ENCODE measurements at regions not wholly inside any gene's neighbourhood (a gene's known extent, or its start where the extent isn't known, plus 50 kb on each side); places are given as distances from the start of the nearest gene placed in this dataset.

DNA sequence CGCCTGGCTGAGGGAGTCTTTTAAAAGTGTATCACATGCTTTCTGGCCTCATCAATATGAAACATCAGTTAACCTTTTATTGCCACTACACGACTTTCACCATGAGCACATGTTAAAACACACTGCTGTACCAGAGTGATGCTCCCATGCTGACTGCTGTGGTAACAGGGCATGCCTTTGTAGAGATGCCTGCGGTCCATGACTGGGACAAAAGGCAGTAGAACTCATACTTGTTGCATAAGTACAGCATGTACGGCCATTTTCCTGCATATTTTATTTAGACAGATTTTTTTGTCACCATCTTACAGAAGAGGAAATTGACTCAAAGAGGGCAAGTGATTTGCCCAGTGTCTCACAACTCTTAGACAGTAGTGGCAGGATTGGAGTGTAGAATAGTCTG, 105.7 kb upstream of the ADAMTSL1 start:
- H3K36me3 ChIP-seq (ENCODE audit: control insufficient read depth in 2 of 2, extremely low read depth in 1 of 2, insufficient read depth in 2 of 2, low read length in 2 of 2): no peaks in the 10 kb centered on the region

More for the DNA sequence above, 105.7 kb upstream of the ADAMTSL1 start:
- Histone ChIP-seq H3K9me3 (replicated peaks; ENCODE audit: control insufficient read depth, insufficient read depth, low read length) (no peaks in the 10 kb centered on the region), H3K9me1 (replicated peaks; ENCODE audit: control insufficient read depth, extremely low read depth, insufficient read depth, low read length) (no peaks in the 10 kb centered on the region), H4K20me1 (replicated peaks; ENCODE audit: control insufficient read depth, extremely low read depth, insufficient read depth, low read length) (no peaks in the 10 kb centered on the region), H3K27me3 (ENCODE audit: control insufficient read depth in 2 of 2, insufficient read depth in 2 of 2, low read length in 2 of 2) (no peaks in the 10 kb centered on the region), H3K4me1 (ENCODE audit: control insufficient read depth, extremely low read depth, insufficient read depth, low read length) (no peaks in the 10 kb centered on the region), H3K79me2 (ENCODE audit: control insufficient read depth, insufficient read depth, low read length) (no peaks in the 10 kb centered on the region), H3K27ac (ENCODE audit: insufficient read depth, low read depth, low read length) (no peak overlapping the region), H2AFZ (ENCODE audit: low read depth, low read length) (peak overlapping the region; percentile 53), H3K4me2 (ENCODE audit: insufficient read depth, low read length) (no peak overlapping the region), H3K9ac (replicated peaks; ENCODE audit: extremely low read depth, insufficient read depth, low read length) (no peak overlapping the region), H3K4me3 (replicated peaks in 1 of 3; ENCODE audit: insufficient read depth in 1 of 3, low read depth in 1 of 3, low read length in 3 of 3) (no peak overlapping the region)
- CTCF ChIA-PET: interaction anchor here (1.4 kb wide), 1 partner anchor 11 kb away, joined by 3 read pairs; no protein-coding TSS in a partner anchor
- TF ChIP-seq EZH2 (IDR thresholded peaks at IDR 0.05; ENCODE audit: borderline replicate concordance, low read depth, low read length, severe bottlenecking) (no peak), POLR2A (IDR thresholded peaks at IDR 0.05; ENCODE audit: low read depth, low read length) (no peak), FOS (IDR thresholded peaks at IDR 0.05; ENCODE audit: borderline replicate concordance, insufficient read depth, low read length) (no peak), GATA2 (IDR thresholded peaks at IDR 0.05; ENCODE audit: insufficient read depth, insufficient read length, low read depth, low read length) (no peak), POLR2AphosphoS5 (IDR thresholded peaks at IDR 0.05; ENCODE audit: insufficient read depth, low read depth, low read length) (no peak), MYC (IDR thresholded peaks at IDR 0.05; ENCODE audit: low read depth, low read length) (no peak), JUN (IDR thresholded peaks at IDR 0.05; ENCODE audit: borderline replicate concordance, insufficient read depth, insufficient read length, low read depth) (no peak)
- TF ChIP-seq, protein P1, sequence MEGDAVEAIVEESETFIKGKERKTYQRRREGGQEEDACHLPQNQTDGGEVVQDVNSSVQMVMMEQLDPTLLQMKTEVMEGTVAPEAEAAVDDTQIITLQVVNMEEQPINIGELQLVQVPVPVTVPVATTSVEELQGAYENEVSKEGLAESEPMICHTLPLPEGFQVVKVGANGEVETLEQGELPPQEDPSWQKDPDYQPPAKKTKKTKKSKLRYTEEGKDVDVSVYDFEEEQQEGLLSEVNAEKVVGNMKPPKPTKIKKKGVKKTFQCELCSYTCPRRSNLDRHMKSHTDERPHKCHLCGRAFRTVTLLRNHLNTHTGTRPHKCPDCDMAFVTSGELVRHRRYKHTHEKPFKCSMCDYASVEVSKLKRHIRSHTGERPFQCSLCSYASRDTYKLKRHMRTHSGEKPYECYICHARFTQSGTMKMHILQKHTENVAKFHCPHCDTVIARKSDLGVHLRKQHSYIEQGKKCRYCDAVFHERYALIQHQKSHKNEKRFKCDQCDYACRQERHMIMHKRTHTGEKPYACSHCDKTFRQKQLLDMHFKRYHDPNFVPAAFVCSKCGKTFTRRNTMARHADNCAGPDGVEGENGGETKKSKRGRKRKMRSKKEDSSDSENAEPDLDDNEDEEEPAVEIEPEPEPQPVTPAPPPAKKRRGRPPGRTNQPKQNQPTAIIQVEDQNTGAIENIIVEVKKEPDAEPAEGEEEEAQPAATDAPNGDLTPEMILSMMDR (IDR thresholded peaks at IDR 0.05; ENCODE audit: extremely low read depth in 1 of 2, insufficient read depth in 1 of 2, low read depth in 1 of 2, low read length in 2 of 2): no peak
- TF ChIP-seq, protein P2, sequence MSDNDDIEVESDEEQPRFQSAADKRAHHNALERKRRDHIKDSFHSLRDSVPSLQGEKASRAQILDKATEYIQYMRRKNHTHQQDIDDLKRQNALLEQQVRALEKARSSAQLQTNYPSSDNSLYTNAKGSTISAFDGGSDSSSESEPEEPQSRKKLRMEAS (IDR thresholded peaks at IDR 0.05; ENCODE audit: insufficient read depth, insufficient read length): no peak
- FAIRE-seq: no peak
- BruUV-seq (replicated peaks): no TSS peak
- intact Hi-C loops (cut with micrococcal nuclease): no loop called here
- dilution Hi-C loops (cut with MboI; ENCODE audit: extremely low pct_ligation_motif_present, low sequenced_read_pairs): no loop called here
- DNase-seq (ENCODE audit: low read depth, low spot score): no peak
- POLR2A ChIA-PET: no interaction called here
